Midbrain (tissue), 1 donor: ENCODE measurements at regions not wholly inside any gene's neighbourhood (a gene's known extent, or its start where the extent isn't known, plus 50 kb on each side); places are given as distances from the start of the nearest gene placed in this dataset.
"Not testable (repeated sequence)": the region's sequence is repeated elsewhere in the genome, so short reads cannot be mapped to it uniquely, and the experiment has no call there.

Source experiments
- DNase-seq: peaks from one replicate; lab custom pipeline; 2025; lab: John Stamatoyannopoulos, UW

- DNase-seq = no peak
Observed at GRCh38 chr11:25766332-25767015, 565.5 kb upstream of the ANO3 start.

GRCh38 chr11:25769287-25769686 lies 562.6 kb upstream of the ANO3 start:
- no peak for DNase-seq

GRCh38 chr11:25771605-25772004 lies 560.3 kb upstream of the ANO3 start:
- DNase-seq = no peak

GRCh38 chr11:25775603-25776002 lies 556.3 kb upstream of the ANO3 start:
- no peak for DNase-seq

- DNase-seq = no peak
Observed at GRCh38 chr11:25776238-25776637, 555.7 kb upstream of the ANO3 start.

- no peak for DNase-seq
Observed at GRCh38 chr11:25777343-25777742, 554.6 kb upstream of the ANO3 start.

GRCh38 chr11:25779033-25779432 lies 552.9 kb upstream of the ANO3 start:
- DNase-seq = no peak

- DNase-seq = no peak
Observed at GRCh38 chr11:25787416-25787815, 544.5 kb upstream of the ANO3 start.

GRCh38 chr11:25790396-25790795 lies 541.5 kb upstream of the ANO3 start:
- DNase-seq = no peak

GRCh38 chr11:25793637-25794036 lies 538.3 kb upstream of the ANO3 start:
- DNase-seq = no peak

GRCh38 chr11:25794804-25795203 lies 537.1 kb upstream of the ANO3 start:
- DNase-seq = no peak

GRCh38 chr11:25816411-25816810 lies 515.5 kb upstream of the ANO3 start:
- no peak for DNase-seq

- DNase-seq = no peak
Observed at GRCh38 chr11:25824688-25825087, 507.2 kb upstream of the ANO3 start.

GRCh38 chr11:25831485-25831884 lies 500.4 kb upstream of the ANO3 start:
- DNase-seq = not testable (repeated sequence)

- DNase-seq = no peak
Observed at GRCh38 chr11:25838918-25839625, 492.9 kb upstream of the ANO3 start.

- DNase-seq = no peak
Observed at GRCh38 chr11:25844811-25845210, 487.1 kb upstream of the ANO3 start.

- no peak for DNase-seq
Observed at GRCh38 chr11:25855916-25856315, 476.0 kb upstream of the ANO3 start.

GRCh38 chr11:25859776-25860175 lies 472.2 kb upstream of the ANO3 start:
- no peak for DNase-seq

GRCh38 chr11:25860677-25861450 lies 471.1 kb upstream of the ANO3 start:
- DNase-seq = no peak

- DNase-seq = no peak
Observed at GRCh38 chr11:25862159-25862558, 469.8 kb upstream of the ANO3 start.

GRCh38 chr11:25863986-25864385 lies 467.9 kb upstream of the ANO3 start:
- DNase-seq = no peak

GRCh38 chr11:25876456-25876965 lies 455.4 kb upstream of the ANO3 start:
- DNase-seq = no peak

GRCh38 chr11:25886036-25886435 lies 445.9 kb upstream of the ANO3 start:
- no peak for DNase-seq
